Keratinocyte (primary cell): ENCODE measurements at regions not wholly inside any gene's neighbourhood (a gene's known extent, or its start where the extent isn't known, plus 50 kb on each side); places are given as distances from the start of the nearest gene placed in this dataset.

Experiments
- EZH2 ChIP-seq: IDR thresholded peaks from one replicate; pipeline ENCODE4 v1.6.1; 2012; ENCODE audit warnings: inconsistent platforms, mild to moderate bottlenecking, low read length, moderate library complexity
- TF ChIP-seq, protein P1 (sequence below), 3 experiments: IDR thresholded peaks in 1 of 3; conservative IDR thresholded peaks in 1 of 3; optimal IDR thresholded peaks in 1 of 3; 2 replicates in 2 of 3; 3 replicates in 1 of 3; pipeline versions ENCODE3 to v1.5.1; 2011; ENCODE audit warnings: low read length in 3 of 3, mild to moderate bottlenecking in 3 of 3, moderate library complexity in 2 of 3, control low read depth in 1 of 3, inconsistent platforms in 1 of 3; ENCODE audit not compliant: insufficient read depth in 2 of 3; ENCODE audit errors: extremely low read depth in 1 of 3

DNA sequence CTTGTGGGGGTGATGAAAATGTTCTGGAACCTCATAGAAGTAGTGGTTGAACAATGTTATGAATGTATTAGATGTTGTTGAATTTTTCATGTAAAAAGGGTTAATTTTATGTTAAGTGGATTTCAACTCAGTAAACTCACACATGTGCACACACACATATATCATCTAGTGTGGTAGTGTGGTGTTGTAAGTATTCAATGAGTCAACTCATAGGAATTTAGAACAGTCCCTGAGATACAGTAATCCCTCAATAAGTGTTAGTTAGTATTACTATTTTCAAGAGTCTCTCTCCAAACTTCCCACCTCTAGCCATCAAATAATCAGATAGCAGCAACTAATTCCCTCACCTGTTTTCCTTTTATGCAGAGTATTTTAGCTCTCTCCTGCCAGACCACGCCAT lies 563.1 kb upstream of the JARID2 start:
- TF ChIP-seq, protein P1, sequence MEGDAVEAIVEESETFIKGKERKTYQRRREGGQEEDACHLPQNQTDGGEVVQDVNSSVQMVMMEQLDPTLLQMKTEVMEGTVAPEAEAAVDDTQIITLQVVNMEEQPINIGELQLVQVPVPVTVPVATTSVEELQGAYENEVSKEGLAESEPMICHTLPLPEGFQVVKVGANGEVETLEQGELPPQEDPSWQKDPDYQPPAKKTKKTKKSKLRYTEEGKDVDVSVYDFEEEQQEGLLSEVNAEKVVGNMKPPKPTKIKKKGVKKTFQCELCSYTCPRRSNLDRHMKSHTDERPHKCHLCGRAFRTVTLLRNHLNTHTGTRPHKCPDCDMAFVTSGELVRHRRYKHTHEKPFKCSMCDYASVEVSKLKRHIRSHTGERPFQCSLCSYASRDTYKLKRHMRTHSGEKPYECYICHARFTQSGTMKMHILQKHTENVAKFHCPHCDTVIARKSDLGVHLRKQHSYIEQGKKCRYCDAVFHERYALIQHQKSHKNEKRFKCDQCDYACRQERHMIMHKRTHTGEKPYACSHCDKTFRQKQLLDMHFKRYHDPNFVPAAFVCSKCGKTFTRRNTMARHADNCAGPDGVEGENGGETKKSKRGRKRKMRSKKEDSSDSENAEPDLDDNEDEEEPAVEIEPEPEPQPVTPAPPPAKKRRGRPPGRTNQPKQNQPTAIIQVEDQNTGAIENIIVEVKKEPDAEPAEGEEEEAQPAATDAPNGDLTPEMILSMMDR (optimal IDR thresholded peaks at IDR 0.05 in 1 of 3, IDR thresholded peaks at IDR 0.05 in 1 of 3, conservative IDR thresholded peaks at IDR 0.05 in 1 of 3; ENCODE audit: extremely low read depth in 1 of 3, insufficient read depth in 2 of 3, low read length in 3 of 3): no peak
- no peak for TF ChIP-seq EZH2
